ENCODE measurements at regions not wholly inside any gene's neighbourhood (a gene's known extent, or its start where the extent isn't known, plus 50 kb on each side); places are given as distances from the start of the nearest gene placed in this dataset.
"Not testable (repeated sequence)": the region's sequence is repeated elsewhere in the genome, so short reads cannot be mapped to it uniquely, and the experiment has no call there.

DNA sequence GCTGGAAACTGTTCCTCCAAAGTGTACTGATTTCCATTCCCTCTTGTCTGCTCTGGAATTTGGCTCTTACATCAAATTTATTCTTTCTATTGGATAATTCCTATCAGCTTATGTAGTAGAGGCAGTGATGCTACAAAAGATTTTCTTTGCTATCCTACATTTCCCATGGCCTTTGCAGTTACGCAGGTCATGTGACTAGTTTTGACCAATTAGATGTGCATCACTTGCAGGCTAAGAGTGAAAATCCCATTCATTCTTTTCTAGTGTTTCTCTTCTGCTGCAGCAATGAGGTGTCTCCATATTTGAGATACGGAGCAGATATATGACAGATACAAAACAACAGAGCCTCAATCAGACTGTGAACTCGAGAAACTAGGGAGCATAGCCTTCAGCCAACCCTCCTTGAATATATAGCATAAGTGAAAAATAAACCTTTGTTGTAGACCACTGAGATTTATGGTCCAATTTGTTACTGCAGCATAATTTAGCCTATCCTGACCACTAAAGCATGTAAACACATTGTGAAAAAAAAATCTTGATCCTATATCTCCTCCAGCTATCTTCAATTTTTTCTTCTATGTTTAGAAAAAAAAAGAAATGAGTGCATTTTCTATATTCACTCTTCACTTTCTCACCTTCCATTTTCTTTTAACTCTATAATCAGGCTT lies 102.0 kb downstream of the HNMT start:
- DNase-seq: no peak

DNA sequence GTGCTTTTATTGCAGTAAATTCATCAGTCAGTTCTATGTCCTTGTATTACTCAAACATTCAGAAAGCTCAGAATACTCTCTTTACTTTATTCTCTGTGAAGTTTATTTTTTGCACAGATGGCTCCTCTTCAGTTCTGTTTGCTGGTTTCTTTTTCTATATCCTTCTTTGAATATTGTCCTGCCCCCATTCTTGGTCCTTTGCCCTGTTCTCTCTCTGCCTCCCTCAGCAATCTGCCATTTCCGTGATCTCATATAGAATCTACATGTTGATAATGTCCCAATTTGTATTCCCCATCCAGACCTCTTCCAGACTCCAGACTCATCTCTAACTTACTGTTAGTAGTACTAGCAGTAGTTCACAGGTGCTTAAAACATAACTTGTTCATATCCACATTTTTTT lies 102.6 kb downstream of the HNMT start:
- DNase-seq: no peak

DNA sequence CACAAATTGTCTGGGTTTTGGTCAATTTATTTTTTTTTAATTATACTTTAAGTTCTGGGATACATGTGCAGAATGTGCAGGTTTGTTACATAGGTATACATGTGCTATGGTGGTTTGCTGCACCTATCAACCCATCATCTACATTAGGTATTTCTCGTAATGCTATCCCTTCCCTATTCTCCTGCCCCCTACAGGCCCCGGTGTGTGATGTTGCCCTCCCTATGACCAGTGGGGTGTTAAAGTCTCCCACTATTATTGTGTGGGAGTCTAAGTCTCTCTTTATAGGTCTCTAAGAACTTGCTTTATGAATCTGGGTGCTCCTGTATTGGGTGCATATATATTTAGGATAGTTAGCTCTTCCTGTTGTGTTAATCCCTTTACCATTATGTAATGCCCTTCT lies 104.4 kb downstream of the HNMT start:
- not testable (repeated sequence) for DNase-seq

DNA sequence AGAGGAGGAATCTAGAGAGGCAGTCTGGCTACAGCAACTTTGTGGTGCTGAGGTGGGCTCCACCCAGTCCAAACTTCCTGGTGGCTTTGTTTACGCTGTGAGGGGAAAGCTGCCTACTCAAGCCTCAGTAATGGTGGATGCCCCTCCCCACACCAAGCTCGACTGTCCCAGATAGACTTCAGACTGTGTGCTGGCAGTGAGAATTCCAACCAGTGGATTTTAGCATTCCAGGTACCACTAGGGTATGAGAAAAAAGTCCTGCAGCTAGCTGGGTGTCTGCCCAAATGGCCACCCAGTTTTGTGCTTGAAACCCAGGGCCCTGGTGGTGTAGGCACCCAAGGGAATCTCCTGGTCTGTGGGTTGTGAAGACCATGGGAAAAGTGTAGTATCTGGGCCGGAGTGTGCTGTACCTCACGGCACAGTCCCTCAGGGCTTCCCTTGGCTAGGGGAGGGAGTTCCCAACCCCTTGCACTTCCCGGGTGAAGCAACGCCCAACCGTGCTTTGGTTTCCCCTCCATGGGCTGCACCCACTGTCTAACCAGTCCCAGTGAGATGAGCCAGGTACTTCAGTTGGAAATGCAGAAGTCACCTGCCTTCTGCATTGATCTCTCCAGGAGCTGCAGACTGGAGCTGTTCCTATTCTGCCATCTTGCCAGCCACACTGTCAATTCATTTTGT lies 106.9 kb downstream of the HNMT start:
- DNase-seq: not testable (repeated sequence)

DNA sequence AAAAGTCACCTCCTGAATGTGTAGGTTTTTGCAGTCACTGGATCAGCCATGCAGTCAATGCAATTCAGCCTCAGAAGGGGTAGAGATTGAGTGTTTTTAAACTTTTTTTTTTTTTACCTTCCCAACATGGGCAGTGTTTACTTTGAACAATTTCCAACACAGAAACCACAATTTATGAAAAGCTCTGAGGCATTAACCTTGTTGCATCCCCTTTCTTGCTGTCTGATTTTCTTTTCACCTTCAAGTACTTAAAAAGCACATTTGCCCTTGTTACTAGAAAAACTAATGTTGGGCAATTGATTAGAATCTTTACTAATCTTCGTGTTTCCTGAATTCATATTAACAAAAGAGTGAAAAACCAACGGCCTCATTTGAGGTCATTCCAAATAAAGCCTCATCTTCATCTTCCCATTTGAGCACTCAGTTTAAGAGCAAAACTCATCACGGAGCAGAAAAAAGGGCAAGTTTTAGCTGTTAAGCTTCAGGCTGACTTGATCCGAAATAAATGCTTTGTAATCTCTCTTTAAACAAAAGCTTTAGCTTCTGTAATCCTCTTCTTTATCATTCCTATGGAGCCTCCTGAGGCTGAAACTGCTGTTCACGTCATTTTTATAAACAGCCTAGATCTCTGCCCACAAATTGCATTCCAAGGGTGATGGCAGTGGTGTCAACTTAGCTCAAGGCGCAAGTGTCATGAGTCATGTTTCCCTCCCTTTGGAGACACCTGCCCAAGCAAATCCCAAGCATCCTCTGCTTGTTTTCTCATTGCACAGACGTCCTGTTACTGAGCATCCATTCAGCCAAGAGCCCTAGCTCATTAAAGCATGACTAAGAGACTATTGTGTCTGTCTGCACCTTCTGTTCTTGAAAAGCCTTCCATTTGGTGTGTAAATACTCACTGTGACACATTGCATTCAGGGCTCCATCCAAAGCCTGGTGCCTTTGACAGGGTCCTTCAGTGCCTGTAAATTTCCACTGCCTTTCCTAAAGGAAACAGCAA lies 107.7 kb downstream of the HNMT start:
- peak; percentile 74 for DNase-seq

DNA sequence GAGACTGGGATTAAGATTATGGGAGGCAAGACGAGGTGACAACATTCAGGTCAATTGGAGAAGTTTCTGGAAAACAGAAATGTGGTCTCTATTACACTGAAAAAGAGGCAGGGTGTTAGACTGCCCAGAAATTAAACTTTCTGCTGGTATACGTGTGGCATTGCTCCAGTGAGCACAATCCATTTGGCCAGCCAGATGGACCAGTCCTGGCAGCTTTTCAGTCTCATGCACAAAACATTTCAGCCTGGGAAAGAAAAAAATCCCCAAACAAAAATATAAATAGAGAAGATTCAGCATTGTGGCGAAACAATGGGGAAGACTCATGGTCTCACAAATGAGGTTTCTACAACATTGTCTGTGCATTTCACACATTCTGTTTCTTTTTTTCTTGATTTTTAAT lies 113.9 kb downstream of the HNMT start:
- no peak for DNase-seq

DNA sequence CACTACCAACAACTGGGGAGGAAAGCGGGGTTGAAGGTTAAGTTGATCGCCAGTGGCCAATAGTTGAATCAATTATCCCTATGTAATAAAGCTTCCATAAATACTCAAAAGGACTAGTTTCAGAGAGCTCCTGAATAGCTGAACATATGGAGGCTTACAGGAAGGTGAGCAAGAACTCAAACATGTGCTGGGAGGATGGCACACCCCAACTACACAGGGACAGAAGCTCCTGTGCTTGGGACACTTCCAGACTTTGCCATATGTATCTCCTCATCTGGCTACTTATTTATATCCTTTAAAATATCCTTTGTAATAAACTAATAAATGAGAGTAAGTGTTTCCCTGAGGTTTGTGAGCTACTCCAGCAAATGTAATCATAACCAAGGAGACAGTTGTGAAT lies 115.7 kb downstream of the HNMT start:
- no peak for DNase-seq

DNA sequence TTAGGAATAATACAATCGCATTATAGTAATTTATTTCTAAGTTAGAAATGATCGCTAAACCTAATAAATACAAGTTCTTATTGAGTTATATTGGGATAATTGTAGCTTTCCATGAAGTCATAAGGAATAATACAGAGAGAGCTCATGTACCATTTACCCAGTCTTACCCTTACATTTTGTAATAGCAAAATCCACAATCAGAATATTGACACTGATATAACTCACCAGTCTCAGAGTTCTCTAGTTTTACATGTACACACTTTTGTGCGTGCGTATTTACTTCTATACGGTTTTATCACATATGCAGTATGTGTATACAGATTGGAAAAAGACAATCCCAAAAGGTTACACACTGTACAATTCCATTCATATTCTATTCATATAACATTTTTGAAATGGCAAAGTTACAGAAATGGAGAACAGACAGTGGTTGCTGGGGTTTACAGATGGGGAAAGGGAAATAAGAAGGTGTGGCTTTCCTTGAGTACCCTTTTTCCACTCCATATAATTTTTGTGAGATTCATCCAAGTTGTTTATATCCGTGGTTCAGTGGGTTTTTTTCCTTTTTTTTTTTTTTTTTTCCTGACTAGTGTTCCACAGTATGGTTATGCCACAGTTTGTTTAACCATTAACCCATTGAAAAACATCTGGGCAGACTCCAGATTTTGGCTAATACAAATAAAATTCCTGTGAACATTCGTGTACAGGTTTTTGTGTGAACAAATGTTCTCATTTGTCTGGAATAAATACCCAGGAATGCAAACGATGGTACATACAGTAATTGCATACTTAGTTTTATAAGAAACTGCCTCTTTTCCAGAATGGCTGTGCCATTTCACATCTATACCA lies 117.2 kb downstream of the HNMT start:
- DNase-seq: no peak

DNA sequence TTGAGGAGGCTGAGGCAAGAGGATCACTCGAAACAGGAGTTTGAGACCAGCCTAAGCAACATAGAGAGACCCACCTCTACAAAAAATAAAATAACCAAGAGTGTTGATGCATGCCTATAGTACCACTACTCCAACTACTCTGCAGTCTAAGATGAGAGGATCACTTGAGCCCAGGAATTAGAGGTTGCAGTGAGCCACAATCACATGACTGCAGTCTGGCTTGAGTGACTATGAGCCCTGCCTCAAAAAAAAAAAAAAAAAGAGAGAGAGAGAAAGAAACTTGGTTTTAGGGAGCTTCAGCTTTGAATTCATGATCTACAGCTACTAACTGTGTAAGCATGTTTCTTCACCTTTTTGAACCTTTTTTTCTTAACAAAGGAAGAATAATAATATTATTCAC lies 119.9 kb downstream of the HNMT start:
- DNase-seq: no peak

DNA sequence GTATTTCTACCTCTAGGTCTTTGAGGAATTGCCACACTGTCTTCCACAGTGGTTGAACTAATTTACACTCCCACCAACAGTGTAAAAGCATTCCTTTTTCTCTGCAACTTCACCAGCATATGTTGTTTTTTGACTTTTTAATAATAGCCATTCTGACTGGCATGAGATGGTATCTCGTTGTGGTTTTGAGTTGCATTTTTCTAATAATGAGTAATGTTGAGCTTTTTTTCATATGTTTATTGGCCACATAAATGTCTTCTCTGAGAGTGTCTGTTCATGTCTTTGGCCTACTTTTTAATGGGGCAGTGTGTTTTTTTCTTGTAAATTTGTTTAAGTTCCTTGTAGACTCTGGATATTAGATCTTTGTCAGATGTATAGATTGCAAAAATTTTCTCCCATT lies 121.2 kb downstream of the HNMT start:
- not testable (repeated sequence) for DNase-seq

DNA sequence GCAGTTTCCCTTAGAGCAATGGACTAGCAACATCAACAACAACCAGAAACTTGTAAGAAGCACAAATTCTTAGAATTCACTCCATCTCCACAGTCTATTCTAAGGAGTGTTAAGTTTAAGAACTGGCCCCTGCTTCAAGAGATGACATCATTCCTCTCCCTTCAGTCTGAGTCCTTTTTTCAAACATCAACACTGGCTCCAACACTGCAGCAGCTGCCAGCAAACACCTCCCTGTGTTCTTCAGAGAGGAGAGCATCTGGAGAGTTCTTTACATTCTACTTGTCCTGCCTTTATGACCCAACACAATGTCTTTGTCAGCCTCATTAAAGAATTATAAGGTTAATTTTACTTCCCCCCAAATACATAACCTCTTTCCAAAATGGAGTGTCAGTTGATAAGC lies 122.3 kb downstream of the HNMT start:
- DNase-seq: no peak

DNA sequence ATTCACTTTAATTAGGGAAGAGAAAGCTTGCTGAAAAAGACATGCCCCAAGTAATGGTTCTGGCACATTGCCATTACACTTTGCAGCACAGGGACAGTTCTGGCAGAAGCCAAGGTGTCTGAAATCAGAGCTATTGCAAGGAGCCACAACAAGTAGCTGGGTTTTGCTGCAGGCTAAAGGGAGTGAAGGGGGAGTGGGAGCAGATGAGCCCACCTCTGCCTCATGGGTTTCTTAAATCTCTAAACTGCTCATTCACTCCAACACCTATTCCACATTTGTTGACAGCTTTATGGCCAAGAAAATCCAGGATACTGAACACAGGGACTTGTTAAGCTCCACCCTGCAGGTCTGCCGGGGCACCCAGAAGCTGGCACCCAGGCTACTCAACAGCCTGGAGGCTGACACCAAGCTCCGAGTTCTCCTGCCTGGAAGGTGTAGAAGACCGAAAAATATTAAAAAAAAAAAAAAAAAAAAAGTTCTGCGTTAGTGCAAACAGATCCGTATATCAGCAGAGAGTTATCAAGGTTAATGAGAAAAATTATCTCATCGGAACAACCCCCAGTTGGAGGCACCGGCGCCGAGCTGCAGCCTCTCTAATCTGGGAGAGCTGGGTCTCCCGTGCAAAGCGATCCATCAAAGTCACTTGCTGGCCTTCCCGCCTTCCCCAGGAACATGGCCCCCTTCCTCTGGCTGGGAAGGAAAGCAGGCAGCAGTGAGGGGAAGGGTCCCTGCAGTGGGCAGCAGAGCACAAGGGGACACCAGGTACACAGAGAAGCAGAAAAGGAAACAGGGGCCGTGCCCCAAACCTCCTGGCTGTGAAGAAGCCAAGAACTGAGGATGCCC lies 123.7 kb downstream of the HNMT start:
- no peak for DNase-seq

DNA sequence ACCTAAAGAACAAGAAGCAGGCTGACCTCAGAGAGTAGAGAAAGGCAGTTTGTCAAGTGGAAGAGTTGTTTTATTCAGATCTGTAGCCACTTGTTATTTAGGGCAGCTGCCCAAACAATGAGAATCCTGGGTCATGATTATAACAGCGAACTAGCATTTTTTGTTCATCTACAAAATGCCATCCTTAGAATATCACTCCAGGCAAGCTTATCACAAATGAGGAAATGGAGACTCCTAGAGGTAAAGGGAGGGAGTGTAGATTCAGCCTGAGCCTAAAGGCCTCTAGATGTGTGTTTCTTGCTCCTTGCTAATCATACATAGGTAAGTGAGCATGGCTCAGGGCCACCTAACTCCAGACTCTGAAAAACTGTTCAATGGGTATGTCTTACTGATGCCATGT lies 126.1 kb downstream of the HNMT start:
- peak; percentile 24 for DNase-seq

DNA sequence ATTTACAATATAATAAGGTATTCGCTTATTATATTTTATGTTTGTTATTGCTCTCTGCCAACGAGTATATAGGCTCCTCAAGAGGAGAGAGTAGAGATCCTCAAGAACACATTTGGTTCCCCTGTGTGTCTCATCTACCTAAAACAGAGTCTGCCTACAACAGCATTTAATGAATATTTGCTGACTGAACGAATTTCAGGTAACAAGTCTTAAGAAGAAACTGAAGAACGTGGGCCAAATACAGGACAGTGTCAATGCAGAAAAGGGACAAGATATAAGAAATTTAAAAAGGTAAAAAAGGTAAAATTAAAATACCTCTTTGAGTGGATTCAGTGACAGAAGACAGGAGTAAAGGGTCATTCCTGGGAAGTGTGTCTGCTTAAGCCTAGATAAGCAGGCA lies 129.2 kb downstream of the HNMT start:
- DNase-seq: no peak

DNA sequence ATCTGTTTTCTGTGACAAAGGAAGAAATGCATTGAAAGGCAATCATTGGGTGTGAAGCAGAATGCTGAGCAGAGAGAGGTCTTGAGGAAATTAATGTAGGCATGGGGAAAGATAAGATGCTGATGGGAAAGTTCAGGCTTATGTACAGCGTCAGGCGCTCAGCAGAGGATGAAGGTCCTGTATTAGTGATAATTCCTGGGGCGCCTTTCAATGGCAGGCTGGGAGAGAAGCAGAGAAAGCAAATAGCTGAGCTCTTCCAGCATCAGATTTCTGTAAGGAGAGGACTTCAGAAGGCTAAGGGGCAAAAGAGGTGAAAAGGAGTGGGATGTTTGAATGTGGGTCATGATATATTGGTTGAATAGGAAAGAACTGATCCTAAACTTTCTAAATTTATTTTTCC lies 129.8 kb downstream of the HNMT start:
- DNase-seq: no peak

DNA sequence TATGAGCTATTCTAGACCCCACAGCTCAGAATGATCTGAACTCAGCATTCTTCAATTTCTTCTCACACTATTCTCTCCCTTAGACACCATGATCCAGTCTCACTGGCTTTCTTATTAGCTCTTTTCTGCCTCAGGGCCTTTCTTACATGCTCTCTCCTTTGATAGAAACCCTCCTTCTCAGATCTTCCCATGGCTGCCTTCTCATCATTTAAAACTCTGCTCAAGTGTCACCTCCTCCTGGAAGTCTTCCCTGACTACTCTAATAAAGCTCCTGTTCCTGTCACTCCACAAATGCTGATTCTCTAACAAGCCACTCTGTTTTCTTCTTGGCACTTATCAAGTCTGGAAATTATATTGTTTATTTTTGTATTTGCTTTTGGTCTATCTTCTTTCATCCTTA lies 131.1 kb downstream of the HNMT start:
- DNase-seq: no peak

DNA sequence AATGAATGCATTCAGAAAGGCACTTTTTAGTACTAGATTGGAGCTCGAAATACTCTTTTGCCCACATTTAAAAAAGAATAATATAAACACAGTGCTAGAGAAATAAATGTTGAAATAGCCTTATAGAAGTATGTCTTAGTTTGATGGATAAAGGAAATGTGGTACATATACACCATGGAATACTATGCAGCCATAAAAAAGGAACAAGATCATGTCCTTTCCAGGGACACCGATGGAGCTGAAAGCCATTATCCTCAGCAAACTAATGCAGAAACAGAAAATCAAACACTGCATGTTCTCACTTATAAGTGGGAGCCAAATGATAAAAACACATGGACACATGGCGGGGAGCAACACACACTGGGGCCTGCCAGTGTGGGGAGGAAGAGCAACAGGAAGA lies 135.0 kb downstream of the HNMT start:
- DNase-seq: not testable (repeated sequence)

DNA sequence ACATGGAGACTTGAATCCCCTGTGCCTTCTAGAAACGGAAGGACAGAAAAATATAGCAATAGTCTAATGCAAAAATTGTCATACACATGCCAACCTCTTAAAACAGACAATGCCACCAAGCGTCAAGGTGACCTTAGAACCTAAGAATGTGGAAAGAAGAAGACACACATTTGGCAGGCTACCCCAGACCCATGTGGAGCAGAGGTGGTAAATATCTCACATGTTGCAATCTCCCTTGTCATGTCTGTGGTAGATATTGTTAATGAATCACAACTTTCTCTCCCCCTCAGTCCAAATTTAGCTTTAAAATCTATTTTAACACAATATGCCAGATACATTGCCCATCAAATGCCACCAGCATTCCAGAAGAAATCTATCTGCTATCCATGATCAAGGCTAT lies 137.4 kb downstream of the HNMT start:
- no peak for DNase-seq

DNA sequence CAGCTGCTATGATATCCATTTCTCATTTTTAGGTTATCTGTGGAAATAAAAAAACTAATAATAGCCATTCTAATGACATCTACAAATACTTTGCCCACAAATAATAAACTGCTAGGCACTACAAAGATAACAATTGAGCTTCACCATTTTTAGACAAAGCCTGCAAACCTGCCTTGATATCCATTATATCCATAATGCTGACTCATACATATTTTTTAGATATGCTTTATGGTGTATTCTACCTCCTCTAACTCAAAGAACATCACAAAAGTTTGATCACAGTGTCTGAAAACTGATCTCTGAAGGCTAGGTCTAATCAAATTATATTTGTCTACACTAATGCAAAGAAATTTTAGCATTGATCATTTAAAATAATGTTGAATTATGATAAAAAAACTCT lies 138.4 kb downstream of the HNMT start:
- DNase-seq: no peak

DNA sequence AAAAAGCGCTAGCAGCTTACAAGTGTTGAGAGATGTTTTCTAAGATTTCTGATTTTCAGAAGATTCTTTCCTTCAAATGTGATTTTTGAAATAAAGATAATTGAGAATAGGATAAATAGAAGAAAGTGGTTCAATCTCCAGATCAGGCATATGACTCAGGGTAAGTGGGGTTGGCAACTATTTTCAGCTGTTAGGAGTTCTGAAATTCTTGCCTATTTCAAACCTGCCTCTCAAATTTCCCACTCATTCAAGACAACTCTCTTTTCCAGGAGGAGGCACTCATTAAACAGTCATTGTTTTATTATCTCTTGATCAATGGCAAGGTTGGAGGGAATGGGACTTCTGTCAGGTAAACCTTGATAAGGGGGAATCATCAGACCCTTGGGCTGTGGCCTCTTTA lies 138.9 kb downstream of the HNMT start:
- no peak for DNase-seq

DNA sequence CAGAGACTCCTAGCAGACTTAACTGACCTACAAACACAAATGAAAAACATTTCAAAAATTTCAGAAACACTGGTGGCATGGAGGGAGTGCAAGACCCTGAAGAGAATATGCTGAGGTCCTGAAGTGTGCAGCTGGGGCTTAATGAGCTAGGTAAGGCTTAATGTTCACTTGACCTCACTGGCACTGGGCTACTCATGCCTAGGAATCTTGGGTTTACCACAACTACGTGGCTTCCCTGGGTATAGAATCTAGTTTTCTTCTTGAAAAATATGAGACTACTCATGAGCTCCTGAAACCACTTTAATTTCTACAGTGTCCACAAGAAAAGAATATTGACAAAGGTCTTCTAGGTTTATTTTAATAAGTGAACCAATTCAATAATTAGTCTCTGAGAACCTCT lies 139.8 kb downstream of the HNMT start:
- no peak for DNase-seq

DNA sequence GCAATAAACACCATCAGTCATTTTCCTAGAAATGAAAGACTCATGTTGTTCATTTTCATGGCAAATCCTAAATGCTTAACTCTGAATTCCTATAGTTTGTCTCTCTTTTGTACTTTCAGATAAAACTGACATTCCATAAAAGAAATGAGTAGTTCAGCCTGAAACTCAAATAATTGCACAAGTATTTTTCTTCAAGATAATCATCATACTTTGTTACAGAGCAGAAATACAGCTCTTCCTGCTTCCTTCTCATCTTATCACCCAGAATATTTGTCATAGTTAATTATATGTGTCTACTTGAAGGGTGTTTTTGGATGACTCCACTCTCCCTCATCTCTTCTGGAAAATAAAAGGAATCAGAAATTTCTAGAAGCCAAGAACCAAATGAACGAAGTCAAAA lies 141.1 kb downstream of the HNMT start:
- no peak for DNase-seq
